ENCODE measurements at regions not wholly inside any gene's neighbourhood (a gene's known extent, or its start where the extent isn't known, plus 50 kb on each side); places are given as distances from the start of the nearest gene placed in this dataset.
A peak's percentile ranks its signal among the peaks of the same experiment; 100 is the strongest.

- DNase-seq, result no peak
These were observed 125.2 kb downstream of the GADD45G start for GRCh38 chr9:89729954-89730530.

- DNase-seq, result no peak
These were observed 125.9 kb downstream of the GADD45G start for GRCh38 chr9:89730715-89731114.

GRCh38 chr9:89731262-89732182, 126.7 kb downstream of the GADD45G start:
- no peak for DNase-seq

GRCh38 chr9:89732295-89732938, 127.6 kb downstream of the GADD45G start:
- no peak for DNase-seq

GRCh38 chr9:89732939-89733324, 128.1 kb downstream of the GADD45G start:
- no peak for DNase-seq

- DNase-seq, result no peak
These were observed 129.8 kb downstream of the GADD45G start for GRCh38 chr9:89734600-89735041.

GRCh38 chr9:89738137-89738932, 133.5 kb downstream of the GADD45G start:
- no peak for DNase-seq

GRCh38 chr9:89739511-89739910, 134.7 kb downstream of the GADD45G start:
- no peak for DNase-seq

- no peak for DNase-seq
These were observed 135.1 kb downstream of the GADD45G start for GRCh38 chr9:89739916-89740315.

- no peak for DNase-seq
These were observed 135.9 kb downstream of the GADD45G start for GRCh38 chr9:89740722-89741121.

- no peak for DNase-seq
These were observed 137.8 kb downstream of the GADD45G start for GRCh38 chr9:89742660-89743059.

GRCh38 chr9:89743216-89743572, 138.4 kb downstream of the GADD45G start:
- peak; percentile 64 for DNase-seq

- peak; percentile 73 for DNase-seq
These were observed 138.9 kb downstream of the GADD45G start for GRCh38 chr9:89743573-89744254.

GRCh38 chr9:89744255-89744648, 139.4 kb downstream of the GADD45G start:
- no peak for DNase-seq

- no peak for DNase-seq
These were observed 139.9 kb downstream of the GADD45G start for GRCh38 chr9:89744730-89745129.

- no peak for DNase-seq
These were observed 141.0 kb downstream of the GADD45G start for GRCh38 chr9:89745601-89746376.

GRCh38 chr9:89746385-89747116, 141.7 kb downstream of the GADD45G start:
- DNase-seq, result no peak

- DNase-seq, result no peak
These were observed 142.8 kb downstream of the GADD45G start for GRCh38 chr9:89747596-89747995.

GRCh38 chr9:89748021-89748670, 143.3 kb downstream of the GADD45G start:
- DNase-seq, result no peak

- DNase-seq, result no peak
These were observed 144.2 kb downstream of the GADD45G start for GRCh38 chr9:89748831-89749499.

Data from activated CD8-positive, alpha-beta memory T cell treated with anti-CD3 and anti-CD28 coated beads for 24 hours (primary cell).